Astrocyte of the cerebellum (primary cell): ENCODE measurements at regions not wholly inside any gene's neighbourhood (a gene's known extent, or its start where the extent isn't known, plus 50 kb on each side); places are given as distances from the start of the nearest gene placed in this dataset.
"Not testable (repeated sequence)": the region's sequence is repeated elsewhere in the genome, so short reads cannot be mapped to it uniquely, and the experiment has no call there.

Experiments used
- DNase-seq: peaks from one replicate; pipeline ENCODE4 v3.0.0-alpha.2; 2011; ENCODE audit warnings: low read depth
- H3K4me3 ChIP-seq: 2 replicates; pipeline ENCODE4 v1.5.1; 2011; ENCODE audit warnings: mild to moderate bottlenecking, low read depth, low read length, moderate library complexity
- in situ Hi-C: cut with HindIII; loops from 2 replicates; pipeline ENCODE4 v1.10.0; 2017; ENCODE audit warnings: low sequenced_read_pairs
- TF ChIP-seq, protein P1 (sequence below): IDR thresholded peaks from 2 replicates; pipeline ENCODE4 v1.5.1; 2012; ENCODE audit warnings: low read length, low read depth, moderate library complexity, mild to moderate bottlenecking; ENCODE audit errors: missing control alignments

DNA sequence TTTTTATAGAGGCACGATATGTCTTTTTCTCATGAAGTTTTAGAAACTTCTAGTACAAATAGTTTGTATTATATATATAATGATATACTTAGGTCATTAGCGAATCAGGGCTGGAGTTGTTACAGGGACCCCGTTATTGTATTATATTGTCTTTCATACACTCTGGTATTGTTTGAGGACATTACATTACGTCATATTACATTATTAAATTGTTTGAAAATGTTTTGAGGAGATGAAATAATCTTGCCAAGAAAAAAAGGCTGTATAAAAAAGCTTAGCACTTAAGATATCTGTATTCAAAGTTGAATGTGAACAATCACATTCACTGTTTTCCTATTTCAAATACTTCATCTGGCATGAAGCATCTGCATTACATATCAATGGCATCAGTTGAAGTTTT is 239.6 kb upstream of the ASCC3 start:
- TF ChIP-seq, protein P1, sequence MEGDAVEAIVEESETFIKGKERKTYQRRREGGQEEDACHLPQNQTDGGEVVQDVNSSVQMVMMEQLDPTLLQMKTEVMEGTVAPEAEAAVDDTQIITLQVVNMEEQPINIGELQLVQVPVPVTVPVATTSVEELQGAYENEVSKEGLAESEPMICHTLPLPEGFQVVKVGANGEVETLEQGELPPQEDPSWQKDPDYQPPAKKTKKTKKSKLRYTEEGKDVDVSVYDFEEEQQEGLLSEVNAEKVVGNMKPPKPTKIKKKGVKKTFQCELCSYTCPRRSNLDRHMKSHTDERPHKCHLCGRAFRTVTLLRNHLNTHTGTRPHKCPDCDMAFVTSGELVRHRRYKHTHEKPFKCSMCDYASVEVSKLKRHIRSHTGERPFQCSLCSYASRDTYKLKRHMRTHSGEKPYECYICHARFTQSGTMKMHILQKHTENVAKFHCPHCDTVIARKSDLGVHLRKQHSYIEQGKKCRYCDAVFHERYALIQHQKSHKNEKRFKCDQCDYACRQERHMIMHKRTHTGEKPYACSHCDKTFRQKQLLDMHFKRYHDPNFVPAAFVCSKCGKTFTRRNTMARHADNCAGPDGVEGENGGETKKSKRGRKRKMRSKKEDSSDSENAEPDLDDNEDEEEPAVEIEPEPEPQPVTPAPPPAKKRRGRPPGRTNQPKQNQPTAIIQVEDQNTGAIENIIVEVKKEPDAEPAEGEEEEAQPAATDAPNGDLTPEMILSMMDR = no peak
- no peak for DNase-seq
- H3K4me3 ChIP-seq = no peak overlapping the region
- in situ Hi-C loops = no loop called here

GRCh38 chr6:101125380-101125971 is 244.3 kb upstream of the ASCC3 start:
- TF ChIP-seq, protein P1 = no peak
- in situ Hi-C loops = no loop called here
- no peak overlapping the region for H3K4me3 ChIP-seq
- no peak for DNase-seq

GRCh38 chr6:101126501-101126900 is 245.4 kb upstream of the ASCC3 start:
- in situ Hi-C loops = no loop called here
- DNase-seq = no peak
- TF ChIP-seq, protein P1 = no peak
- H3K4me3 ChIP-seq = no peak overlapping the region

- TF ChIP-seq, protein P1 = no peak
- DNase-seq = no peak
- in situ Hi-C loops = no loop called here
- no peak overlapping the region for H3K4me3 ChIP-seq
These were observed 248.7 kb upstream of the ASCC3 start for GRCh38 chr6:101129851-101130250.

- peak; percentile 12 for DNase-seq
- in situ Hi-C loops = no loop called here
- H3K4me3 ChIP-seq = no peak overlapping the region
- TF ChIP-seq, protein P1 = no peak
These were observed 247.1 kb upstream of the GRIK2 start for GRCh38 chr6:101146389-101146788.

GRCh38 chr6:101150226-101150625 is 243.3 kb upstream of the GRIK2 start:
- no peak overlapping the region for H3K4me3 ChIP-seq
- DNase-seq = no peak
- in situ Hi-C loops = no loop called here
- TF ChIP-seq, protein P1 = no peak

DNA sequence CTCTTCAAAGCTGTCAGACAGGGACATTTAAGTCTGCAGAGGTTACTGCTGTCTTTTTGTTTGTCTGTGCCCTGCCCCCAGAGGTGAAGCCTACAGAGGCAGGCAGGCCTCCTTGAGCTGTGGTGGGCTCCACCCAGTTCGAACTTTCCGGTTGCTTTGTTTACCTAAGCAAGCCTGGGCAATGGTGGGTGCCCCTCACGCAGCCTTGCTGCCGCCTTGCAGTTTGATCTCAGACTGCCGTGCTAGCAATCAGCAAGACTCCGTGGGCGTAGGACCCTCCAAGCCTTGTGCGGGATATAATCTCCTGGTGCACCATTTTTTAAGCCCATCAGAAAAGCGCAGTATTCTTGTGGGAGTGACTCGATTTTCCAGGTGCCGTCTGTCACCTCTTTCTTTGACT is 235.9 kb upstream of the GRIK2 start:
- in situ Hi-C loops, H3K4me3 ChIP-seq, DNase-seq: not testable (repeated sequence)
